ENCODE measurements at regions not wholly inside any gene's neighbourhood (a gene's known extent, or its start where the extent isn't known, plus 50 kb on each side); places are given as distances from the start of the nearest gene placed in this dataset.

GRCh38 chr10:44763331-44763730 is 147.8 kb upstream of the TMEM72 start:
- no peaks in the 10 kb centered on the region for H3K36me3 ChIP-seq (ENCODE audit: control insufficient read depth in 4 of 4, insufficient read depth in 4 of 4, low read length in 4 of 4)
- no peaks in the 10 kb centered on the region for H3K9me3 ChIP-seq (ENCODE audit: control insufficient read depth in 4 of 4, insufficient read depth in 3 of 4, low read length in 3 of 4)
- H3K27me3 ChIP-seq (ENCODE audit: control insufficient read depth in 3 of 3, insufficient read depth in 3 of 3, low read length in 2 of 3), result no peaks in the 10 kb centered on the region
- no peak overlapping the region for H3K27ac ChIP-seq (ENCODE audit: low read depth in 1 of 2, low read length in 1 of 2)
- ATAC-seq (ENCODE audit: insufficient read depth, low FRiP score), result no peak
- no peaks in the 10 kb centered on the region for H3K4me1 ChIP-seq (ENCODE audit: control insufficient read depth in 5 of 5, insufficient read depth in 5 of 5, low read length in 5 of 5)
- no peak for DNase-seq
- 69 to 76% methylated on average over 3 of the region's 3 CpGs for WGBS, 2 donors
- TF ChIP-seq CTCF (IDR thresholded peaks at IDR 0.05; ENCODE audit: control extremely low read depth, extremely low read depth), result no peak
- no peak overlapping the region for H3K9ac ChIP-seq (ENCODE audit: insufficient read depth in 1 of 2, low read length in 2 of 2)
- no peak overlapping the region for H3K4me3 ChIP-seq

DNA sequence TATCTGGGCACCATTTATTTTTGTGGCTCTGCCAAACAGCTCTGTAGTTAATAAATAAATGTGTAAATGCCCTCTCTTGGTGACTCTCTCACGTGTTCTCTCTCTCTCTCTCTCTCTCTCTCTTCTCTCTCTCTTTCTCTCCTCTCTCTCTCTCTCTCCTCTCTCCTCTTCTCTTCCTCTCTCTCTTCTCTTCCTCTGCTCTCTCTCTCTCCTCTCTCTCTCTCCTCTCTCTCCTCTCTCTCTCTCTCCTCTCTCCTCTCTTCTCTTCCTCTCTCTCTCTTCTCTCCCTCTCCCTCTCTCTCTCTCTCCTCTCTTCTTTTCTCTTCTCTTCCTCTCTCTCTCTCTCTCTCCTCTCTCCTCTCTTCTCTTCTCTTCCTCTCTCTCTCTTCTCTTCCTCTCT is 145.8 kb upstream of the TMEM72 start:
- 65 to 75% methylated on average over 1 of the region's 1 CpG for WGBS, 2 donors
- H3K4me1 ChIP-seq (ENCODE audit: control insufficient read depth in 5 of 5, insufficient read depth in 5 of 5, low read length in 5 of 5), result no peaks in the 10 kb centered on the region
- H3K4me3 ChIP-seq, result no peak overlapping the region
- no peaks in the 10 kb centered on the region for H3K36me3 ChIP-seq (ENCODE audit: control insufficient read depth in 4 of 4, insufficient read depth in 4 of 4, low read length in 4 of 4)
- ATAC-seq (ENCODE audit: insufficient read depth, low FRiP score), result no peak
- H3K27me3 ChIP-seq (ENCODE audit: control insufficient read depth in 3 of 3, insufficient read depth in 3 of 3, low read length in 2 of 3), result no peaks in the 10 kb centered on the region
- H3K9me3 ChIP-seq (ENCODE audit: control insufficient read depth in 4 of 4, insufficient read depth in 3 of 4, low read length in 3 of 4), result no peaks in the 10 kb centered on the region
- no peak overlapping the region for H3K27ac ChIP-seq (ENCODE audit: low read depth in 1 of 2, low read length in 1 of 2)
- H3K9ac ChIP-seq (ENCODE audit: insufficient read depth in 1 of 2, low read length in 2 of 2), result no peak overlapping the region
- DNase-seq, result no peak
- no peak for TF ChIP-seq CTCF (IDR thresholded peaks at IDR 0.05; ENCODE audit: control extremely low read depth, extremely low read depth)

DNA sequence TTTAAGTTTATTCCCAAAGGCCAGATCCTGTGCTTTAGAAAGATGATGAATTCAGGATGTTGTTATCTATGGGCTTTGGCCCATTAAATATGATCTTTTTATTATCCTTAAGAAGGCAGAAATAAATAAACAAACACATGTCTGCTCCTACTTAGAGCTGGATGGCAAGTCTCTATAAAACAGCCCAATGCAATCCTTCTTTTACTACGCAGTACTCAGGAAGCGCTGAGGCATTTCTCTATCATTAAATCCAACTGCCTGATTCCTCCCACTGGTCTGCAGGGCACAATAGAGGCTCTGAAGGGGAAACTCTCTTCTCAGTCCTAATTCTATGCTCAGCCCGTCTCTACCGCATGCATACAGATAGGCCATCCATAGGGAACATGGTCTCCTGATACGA is 144.5 kb upstream of the TMEM72 start:
- H3K9ac ChIP-seq (ENCODE audit: insufficient read depth in 1 of 2, low read length in 2 of 2), result no peak overlapping the region
- DNase-seq (no peak), ATAC-seq (ENCODE audit: insufficient read depth, low FRiP score) (no peak)
- 95 to 98% methylated on average over 5 of the region's 5 CpGs for WGBS, 2 donors
- no peaks in the 10 kb centered on the region for H3K4me1 ChIP-seq (ENCODE audit: control insufficient read depth in 5 of 5, insufficient read depth in 5 of 5, low read length in 5 of 5)
- H3K27ac ChIP-seq (ENCODE audit: low read depth in 1 of 2, low read length in 1 of 2), result no peak overlapping the region
- no peaks in the 10 kb centered on the region for H3K9me3 ChIP-seq (ENCODE audit: control insufficient read depth in 4 of 4, insufficient read depth in 3 of 4, low read length in 3 of 4)
- no peaks in the 10 kb centered on the region for H3K36me3 ChIP-seq (ENCODE audit: control insufficient read depth in 4 of 4, insufficient read depth in 4 of 4, low read length in 4 of 4)
- no peak overlapping the region for H3K4me3 ChIP-seq
- no peak for TF ChIP-seq CTCF (IDR thresholded peaks at IDR 0.05; ENCODE audit: control extremely low read depth, extremely low read depth)
- no peaks in the 10 kb centered on the region for H3K27me3 ChIP-seq (ENCODE audit: control insufficient read depth in 3 of 3, insufficient read depth in 3 of 3, low read length in 2 of 3)

DNA sequence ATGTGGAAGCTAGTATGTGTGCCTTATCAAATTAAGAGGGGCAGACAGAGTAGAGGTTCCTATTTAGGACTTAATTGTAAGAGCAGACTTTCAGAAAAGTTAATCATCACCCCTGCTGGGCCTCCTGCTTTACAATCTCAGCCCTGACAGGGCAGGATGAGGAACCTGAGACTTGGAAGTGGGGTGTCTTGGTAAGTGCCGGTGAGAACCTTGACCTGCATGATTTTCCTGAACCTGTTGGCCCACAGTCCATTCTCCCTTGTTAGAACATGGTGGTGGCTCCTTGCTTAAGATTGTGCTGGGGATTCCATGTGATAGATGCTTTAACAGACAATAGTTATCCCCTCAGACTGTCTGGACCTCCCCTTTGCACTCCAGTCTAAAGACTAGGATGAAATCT is 141.7 kb upstream of the TMEM72 start:
- Histone ChIP-seq H3K4me3 (no peak overlapping the region), H3K9me3 (ENCODE audit: control insufficient read depth in 4 of 4, insufficient read depth in 3 of 4, low read length in 3 of 4) (no peaks in the 10 kb centered on the region), H3K36me3 (ENCODE audit: control insufficient read depth in 4 of 4, insufficient read depth in 4 of 4, low read length in 4 of 4) (no peaks in the 10 kb centered on the region), H3K27me3 (ENCODE audit: control insufficient read depth in 3 of 3, insufficient read depth in 3 of 3, low read length in 2 of 3) (no peaks in the 10 kb centered on the region), H3K4me1 (ENCODE audit: control insufficient read depth in 5 of 5, insufficient read depth in 5 of 5, low read length in 5 of 5) (no peaks in the 10 kb centered on the region), H3K27ac (ENCODE audit: low read depth in 1 of 2, low read length in 1 of 2) (no peak overlapping the region), H3K9ac (ENCODE audit: insufficient read depth in 1 of 2, low read length in 2 of 2) (no peak overlapping the region)
- no peak for ATAC-seq (ENCODE audit: insufficient read depth, low FRiP score)
- no peak for DNase-seq
- WGBS, 2 donors, result 49 to 65% methylated on average over 1 of the region's 1 CpG
- no peak for TF ChIP-seq CTCF (IDR thresholded peaks at IDR 0.05; ENCODE audit: control extremely low read depth, extremely low read depth)
